HG02678 (cell line): ENCODE measurements at regions not wholly inside any gene's neighbourhood (a gene's known extent, or its start where the extent isn't known, plus 50 kb on each side); places are given as distances from the start of the nearest gene placed in this dataset.
A peak's percentile ranks its signal among the peaks of the same experiment; 100 is the strongest.
"Not testable (repeated sequence)": the region's sequence is repeated elsewhere in the genome, so short reads cannot be mapped to it uniquely, and the experiment has no call there.

ENCODE experiments used
- ATAC-seq: cut with Tn5 transposase; IDR thresholded peaks from one replicate; pipeline ENCODE4 v1.9.1; 2021; ENCODE audit warnings: mild to moderate bottlenecking, moderate library complexity; ENCODE audit not compliant: unreplicated experiment

GRCh38 chr5:102154791-102155605 lies 141.1 kb downstream of the SLCO4C1 start:
- ATAC-seq = not testable (repeated sequence)

- no peak for ATAC-seq
Measured at GRCh38 chr5:102154291-102154690, 141.8 kb downstream of the SLCO4C1 start.

GRCh38 chr5:102153003-102153759 lies 142.9 kb downstream of the SLCO4C1 start:
- peak; percentile 80 for ATAC-seq

- no peak for ATAC-seq
Measured at GRCh38 chr5:102139029-102139428, 157.1 kb downstream of the SLCO4C1 start.

DNA sequence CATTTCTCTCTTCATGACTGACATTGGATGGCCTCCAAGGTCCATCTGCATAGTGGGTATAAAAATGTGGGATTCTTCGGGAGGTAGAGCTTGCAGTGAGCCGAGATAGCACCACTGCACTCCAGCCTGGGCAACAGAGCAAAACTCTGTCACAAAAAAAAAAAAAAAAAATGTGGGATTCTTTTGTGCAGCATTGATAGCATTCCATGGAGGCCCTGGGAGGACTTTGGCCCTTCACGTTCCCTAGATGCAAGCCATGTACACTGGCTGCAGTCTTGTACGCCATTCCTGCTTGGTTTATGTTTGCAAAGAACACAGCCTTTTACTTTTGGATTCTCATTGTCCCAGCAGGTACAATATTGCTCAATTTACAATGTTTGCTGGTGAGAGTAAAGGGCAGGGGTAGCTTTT lies 157.8 kb downstream of the SLCO4C1 start:
- no peak for ATAC-seq

GRCh38 chr5:102130890-102131289 lies 165.2 kb downstream of the SLCO4C1 start:
- ATAC-seq = no peak

- no peak for ATAC-seq
Measured at GRCh38 chr5:102130386-102130785, 165.7 kb downstream of the SLCO4C1 start.

- no peak for ATAC-seq
Measured at GRCh38 chr5:102119252-102119651, 176.8 kb downstream of the SLCO4C1 start.

DNA sequence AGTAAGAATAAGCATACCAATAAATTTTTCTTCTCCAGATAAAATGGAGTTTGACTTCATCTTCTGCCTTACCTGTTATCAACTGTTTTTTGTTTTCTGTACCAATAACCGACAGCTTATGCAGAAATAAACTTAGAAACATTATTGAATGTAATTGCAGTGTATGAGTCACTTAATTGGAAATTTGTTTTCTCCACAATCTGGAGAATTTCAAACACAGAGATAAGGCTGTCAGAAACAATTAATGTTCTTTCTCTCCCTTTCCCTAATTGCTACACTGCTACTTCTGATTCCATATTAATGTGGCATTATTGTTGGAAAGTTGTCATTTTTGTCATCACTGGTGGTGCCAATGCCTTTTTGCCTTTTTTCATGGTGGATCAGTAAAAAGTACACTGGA lies 180.3 kb downstream of the SLCO4C1 start:
- ATAC-seq = no peak

DNA sequence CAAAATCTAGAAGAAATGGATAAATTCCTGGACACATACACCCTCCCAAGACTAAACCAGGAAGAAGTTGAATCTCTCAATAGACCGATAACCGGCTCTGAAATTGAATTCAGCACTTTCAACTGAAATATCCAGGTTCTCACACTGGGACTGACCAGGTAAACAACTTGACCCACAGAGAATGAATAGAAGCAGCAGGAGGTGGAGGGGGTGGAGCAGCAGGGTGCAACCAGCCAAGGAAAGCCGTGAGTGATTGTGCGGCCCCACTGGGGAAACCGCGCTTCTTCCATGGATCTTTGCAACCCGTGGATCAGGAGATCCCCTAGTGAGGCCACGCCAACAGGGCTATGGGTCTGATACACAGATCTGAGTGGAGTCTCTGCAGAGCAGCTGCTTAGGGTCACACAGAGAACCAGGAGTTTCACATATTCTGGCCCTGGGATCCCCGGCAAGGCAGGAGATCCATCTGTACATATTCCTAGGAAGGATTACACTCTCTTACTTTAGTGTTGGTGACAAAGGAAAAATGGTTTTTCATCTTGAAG lies 181.5 kb downstream of the SLCO4C1 start:
- ATAC-seq = no peak

DNA sequence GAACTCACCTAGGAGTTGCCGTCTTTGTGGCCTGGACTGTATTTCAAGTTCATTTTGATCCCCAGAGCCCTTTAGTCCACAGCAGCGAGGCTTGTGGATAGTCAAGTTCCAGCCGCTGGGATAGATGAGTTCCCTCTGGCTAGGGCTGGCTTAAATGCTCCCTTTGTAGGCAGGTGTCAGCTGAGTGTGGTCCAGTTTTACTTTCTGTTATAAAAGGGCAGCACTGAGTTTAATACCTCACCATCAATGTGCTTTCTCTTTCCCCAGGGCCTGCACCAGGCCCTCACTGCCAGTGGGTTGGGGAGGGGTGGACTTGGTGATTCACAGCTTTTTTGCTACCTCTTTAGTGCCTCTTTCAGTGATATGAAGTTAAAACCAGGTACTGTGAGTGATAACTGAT lies 188.2 kb downstream of the SLCO4C1 start:
- ATAC-seq = no peak

- ATAC-seq = no peak
Measured at GRCh38 chr5:102106599-102106998, 189.5 kb downstream of the SLCO4C1 start.

- ATAC-seq = no peak
Measured at GRCh38 chr5:102099766-102100331, 196.2 kb downstream of the SLCO4C1 start.

DNA sequence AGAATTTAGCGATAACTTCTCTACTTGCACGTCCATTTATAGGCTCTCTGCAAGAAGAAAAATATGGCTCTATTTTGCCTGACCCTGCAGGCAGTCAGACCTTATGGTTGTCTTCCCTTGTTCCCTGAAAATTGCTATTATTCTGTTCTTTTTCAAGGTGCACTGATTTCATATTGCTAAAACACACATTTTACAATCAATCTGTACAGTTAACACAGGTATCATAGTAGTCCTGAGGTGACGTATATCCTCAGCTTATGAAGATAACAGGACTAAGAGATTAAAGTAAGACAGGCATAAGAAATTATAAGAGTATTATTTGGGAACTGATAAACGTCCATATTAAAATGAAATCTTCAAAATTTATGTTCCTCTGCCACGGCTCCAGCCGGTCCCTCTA lies 197.0 kb downstream of the SLCO4C1 start:
- ATAC-seq = not testable (repeated sequence)

GRCh38 chr5:102098606-102099005 lies 197.5 kb downstream of the SLCO4C1 start:
- ATAC-seq = not testable (repeated sequence)

GRCh38 chr5:102090770-102091169 lies 205.3 kb downstream of the SLCO4C1 start:
- peak; percentile 79 for ATAC-seq

GRCh38 chr5:102089883-102090282 lies 206.2 kb downstream of the SLCO4C1 start:
- no peak for ATAC-seq

DNA sequence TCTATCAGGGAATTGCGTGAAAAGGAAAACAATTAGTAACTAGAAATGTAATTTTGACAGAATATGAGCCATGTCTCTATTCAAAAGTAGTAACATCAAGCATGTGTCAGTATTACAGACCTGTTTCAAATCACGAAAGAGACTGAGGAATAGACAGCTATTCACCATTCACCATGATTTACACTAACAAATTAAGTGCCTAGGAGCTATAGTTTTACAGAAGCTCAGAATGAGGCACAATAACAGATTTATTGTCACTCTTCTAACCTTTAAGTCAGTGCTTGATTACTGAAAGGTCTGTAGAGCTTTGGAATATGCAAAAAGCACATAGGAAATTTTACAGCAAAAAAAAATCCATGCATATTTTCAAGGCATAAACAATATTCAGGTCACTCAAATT lies 208.2 kb downstream of the SLCO4C1 start:
- ATAC-seq = no peak

- ATAC-seq = no peak
Measured at GRCh38 chr5:102080288-102080687, 215.8 kb downstream of the SLCO4C1 start.

DNA sequence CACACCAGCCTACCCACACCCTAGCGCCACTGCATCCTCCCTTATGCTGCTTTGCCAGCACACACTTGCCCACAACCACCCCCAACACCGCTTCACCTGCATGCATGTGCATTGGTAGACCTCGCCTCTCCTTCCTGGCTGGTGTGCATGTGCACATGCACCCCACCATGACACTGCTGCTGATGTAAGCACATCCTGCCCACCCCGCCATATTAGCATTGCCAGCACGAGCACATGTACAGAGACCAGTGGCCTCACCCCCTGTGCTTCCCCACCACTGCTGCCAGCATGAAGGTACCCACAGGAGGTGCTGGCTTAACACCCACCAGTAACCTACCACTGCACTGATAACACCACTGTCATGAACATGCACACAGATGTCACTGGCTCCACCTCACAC lies 218.2 kb downstream of the SLCO4C1 start:
- no peak for ATAC-seq

DNA sequence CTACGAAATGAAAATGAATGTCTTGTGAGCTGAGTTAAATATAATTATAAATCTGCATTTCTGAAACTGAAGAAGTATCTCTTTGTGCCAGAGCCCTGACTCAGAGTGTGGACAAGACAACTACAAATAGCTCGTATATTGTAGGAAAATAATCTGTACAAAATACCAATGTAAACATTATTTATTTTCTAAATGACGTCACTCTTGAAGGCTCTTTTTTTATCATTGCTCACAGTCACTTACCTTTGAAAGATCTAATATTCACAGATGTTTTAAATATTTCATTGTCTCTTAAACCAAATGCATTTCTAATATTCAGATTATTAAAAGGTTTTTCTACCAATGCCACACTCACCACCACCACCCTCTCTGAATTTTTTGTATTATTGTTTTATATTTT lies 226.1 kb downstream of the SLCO4C1 start:
- ATAC-seq = no peak

DNA sequence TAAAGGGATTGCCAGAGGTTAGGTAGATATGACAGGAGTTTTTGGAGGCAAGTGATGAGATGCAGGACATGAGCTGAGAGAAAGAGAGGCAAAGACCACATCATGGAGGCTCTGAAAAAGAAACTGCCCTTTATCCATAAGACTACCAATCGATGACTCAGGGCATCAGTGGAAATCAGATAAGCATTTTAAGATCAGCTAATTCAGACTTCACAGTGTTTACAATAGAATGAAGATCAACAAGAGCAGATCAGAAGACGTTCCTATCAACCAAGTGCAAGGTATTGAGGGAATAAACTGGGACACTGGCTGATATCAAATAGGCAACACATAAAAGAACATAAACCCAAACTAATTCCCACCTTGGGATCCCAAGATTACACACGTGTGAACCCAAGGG lies 227.2 kb downstream of the SLCO4C1 start:
- ATAC-seq = no peak
